CD4-positive, alpha-beta T cell (primary cell): ENCODE measurements at regions not wholly inside any gene's neighbourhood (a gene's known extent, or its start where the extent isn't known, plus 50 kb on each side); places are given as distances from the start of the nearest gene placed in this dataset.

Source experiments
- ATAC-seq: fragments of 200-7000 bp; cut with Tn5 transposase; one replicate; pipeline ENCODE4 v1.10.0; 2022; ENCODE audit warnings: mild to moderate bottlenecking; ENCODE audit not compliant: poor library complexity
- CTCF ChIA-PET: fragments of 350-600 bp; sonication (Branson Sonifier 250); formaldehyde crosslinking; loops from one replicate; lab custom pipeline; 2021; ENCODE audit warnings: antibody characterized with exemption, inconsistent platforms; lab: Charles Lee
- POLR2A ChIA-PET: fragments of 350-600 bp; sonication (Branson Sonifier 250); formaldehyde crosslinking; loops from one replicate; lab custom pipeline; 2021; ENCODE audit warnings: antibody characterized with exemption, inconsistent platforms; lab: Charles Lee
- DNase-seq, 14 experiments: peaks; one replicate each; pipeline ENCODE4 v3.0.0-alpha.2; 2013 to 2020; ENCODE audit warnings: mixed read lengths in 2 of 14
- H3K27ac ChIP-seq, 2 donors: one replicate each; pipeline versions ENCODE4 v1.5.1 to v1.7.0; 2013; ENCODE audit warnings: low read length in 2 of 2, low read depth in 1 of 2, mild to moderate bottlenecking in 1 of 2
- H3K27me3 ChIP-seq, 2 experiments: 1 replicate in 1 of 2; 2 replicates in 1 of 2; pipeline versions ENCODE4 v1.6.1 to v1.7.0; 2013; ENCODE audit warnings: low read length in 2 of 2, control low read depth in 1 of 2, mild to moderate bottlenecking in 1 of 2, moderate library complexity in 1 of 2; ENCODE audit not compliant: insufficient read depth in 2 of 2, control insufficient read depth in 1 of 2
- H3K36me3 ChIP-seq: one replicate; pipeline ENCODE4 v1.6.1; 2013; ENCODE audit warnings: low read length, control low read depth; ENCODE audit not compliant: insufficient read depth
- H3K4me1 ChIP-seq: one replicate; pipeline ENCODE4 v1.6.1; 2013; ENCODE audit warnings: low read length, control low read depth; ENCODE audit not compliant: insufficient read depth
- H3K4me3 ChIP-seq: one replicate; pipeline ENCODE4 v1.5.1; 2013; ENCODE audit warnings: mild to moderate bottlenecking, low read length, moderate library complexity
- H3K9me3 ChIP-seq, 2 experiments: 1 replicate in 1 of 2; 2 replicates in 1 of 2; pipeline versions ENCODE4 v1.6.1 to v1.7.0; 2013; ENCODE audit warnings: low read length in 2 of 2, mild to moderate bottlenecking in 2 of 2, control low read depth in 1 of 2, moderate library complexity in 1 of 2; ENCODE audit not compliant: control insufficient read depth in 1 of 2, insufficient read depth in 1 of 2
- H3K27ac Mint-ChIP-seq: one replicate; pipeline ENCODE4 v1.8.0; 2020; ENCODE audit warnings: mixed read lengths
- H3K27me3 Mint-ChIP-seq: one replicate; pipeline ENCODE4 v1.8.0; 2021; ENCODE audit warnings: mixed read lengths
- H3K36me3 Mint-ChIP-seq: one replicate; pipeline ENCODE4 v1.8.0; 2021; ENCODE audit warnings: low read depth, mixed read lengths
- H3K4me1 Mint-ChIP-seq: one replicate; pipeline ENCODE4 v1.8.0; 2021; ENCODE audit warnings: low read depth, mixed read lengths
- H3K4me3 Mint-ChIP-seq: one replicate; pipeline ENCODE4 v1.8.0; 2020; ENCODE audit warnings: mild to moderate bottlenecking, mixed read lengths
- H3K9me3 Mint-ChIP-seq: one replicate; pipeline ENCODE4 v1.8.0; 2020; ENCODE audit warnings: mixed read lengths
- intact Hi-C, 2 experiments: fragments of 100-400 bp; cut with DNase I in 1 of 2; cut with micrococcal nuclease in 1 of 2; formaldehyde crosslinking; loops; one replicate each; pipeline versions ENCODE4 v1.15.1 to v1.9.0; 2023 to 2025; cut with DNase I, micrococcal nuclease
- TF ChIP-seq, protein P1 (sequence below): fragments of 200-600 bp; IDR thresholded peaks from one replicate; pipeline ENCODE4 v1.8.0; 2022; ENCODE audit warnings: antibody characterized with exemption, mild to moderate bottlenecking

DNA sequence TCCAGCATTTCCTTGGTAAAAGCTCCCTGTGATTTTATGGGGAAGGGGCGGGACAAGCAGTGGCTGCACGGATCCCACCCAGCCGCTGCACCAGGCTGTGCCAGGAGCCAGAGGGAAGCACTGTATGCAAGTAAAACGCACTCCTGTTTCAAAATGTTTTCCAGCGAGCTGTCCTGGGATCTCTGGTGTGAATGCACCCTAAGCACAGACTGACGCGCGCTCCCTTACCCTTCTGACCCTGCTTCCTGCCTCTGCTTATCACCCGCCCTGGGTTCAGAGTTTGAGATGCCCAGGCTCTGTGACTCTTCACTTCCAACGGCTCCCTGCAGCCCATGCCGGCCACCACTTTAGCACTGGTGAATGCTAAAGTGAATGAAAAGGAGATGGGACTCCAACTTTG, 131.2 kb downstream of the RHOU start:
- POLR2A ChIA-PET = no interaction called here
- DNase-seq = no peak
- CTCF ChIA-PET = no interaction called here
- H3K9me3 ChIP-seq = no peaks in the 10 kb centered on the region
- Mint-ChIP-seq H3K27me3 (no peaks in the 10 kb centered on the region), H3K36me3 (no peaks in the 10 kb centered on the region), H3K4me3 (no peak overlapping the region), H3K9me3 (no peaks in the 10 kb centered on the region), H3K27ac (no peak overlapping the region), H3K4me1 (peaks cover 43% of the 10 kb centered on the region)
- no peak overlapping the region for H3K27ac ChIP-seq
- H3K27me3 ChIP-seq = no peaks in the 10 kb centered on the region
- H3K36me3 ChIP-seq = no peaks in the 10 kb centered on the region
- intact Hi-C loops = no loop called here
- H3K4me1 ChIP-seq = peaks cover 19% of the 10 kb centered on the region
- no peak for ATAC-seq
- H3K4me3 ChIP-seq = no peak overlapping the region
- TF ChIP-seq, protein P1, sequence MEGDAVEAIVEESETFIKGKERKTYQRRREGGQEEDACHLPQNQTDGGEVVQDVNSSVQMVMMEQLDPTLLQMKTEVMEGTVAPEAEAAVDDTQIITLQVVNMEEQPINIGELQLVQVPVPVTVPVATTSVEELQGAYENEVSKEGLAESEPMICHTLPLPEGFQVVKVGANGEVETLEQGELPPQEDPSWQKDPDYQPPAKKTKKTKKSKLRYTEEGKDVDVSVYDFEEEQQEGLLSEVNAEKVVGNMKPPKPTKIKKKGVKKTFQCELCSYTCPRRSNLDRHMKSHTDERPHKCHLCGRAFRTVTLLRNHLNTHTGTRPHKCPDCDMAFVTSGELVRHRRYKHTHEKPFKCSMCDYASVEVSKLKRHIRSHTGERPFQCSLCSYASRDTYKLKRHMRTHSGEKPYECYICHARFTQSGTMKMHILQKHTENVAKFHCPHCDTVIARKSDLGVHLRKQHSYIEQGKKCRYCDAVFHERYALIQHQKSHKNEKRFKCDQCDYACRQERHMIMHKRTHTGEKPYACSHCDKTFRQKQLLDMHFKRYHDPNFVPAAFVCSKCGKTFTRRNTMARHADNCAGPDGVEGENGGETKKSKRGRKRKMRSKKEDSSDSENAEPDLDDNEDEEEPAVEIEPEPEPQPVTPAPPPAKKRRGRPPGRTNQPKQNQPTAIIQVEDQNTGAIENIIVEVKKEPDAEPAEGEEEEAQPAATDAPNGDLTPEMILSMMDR = no peak

DNA sequence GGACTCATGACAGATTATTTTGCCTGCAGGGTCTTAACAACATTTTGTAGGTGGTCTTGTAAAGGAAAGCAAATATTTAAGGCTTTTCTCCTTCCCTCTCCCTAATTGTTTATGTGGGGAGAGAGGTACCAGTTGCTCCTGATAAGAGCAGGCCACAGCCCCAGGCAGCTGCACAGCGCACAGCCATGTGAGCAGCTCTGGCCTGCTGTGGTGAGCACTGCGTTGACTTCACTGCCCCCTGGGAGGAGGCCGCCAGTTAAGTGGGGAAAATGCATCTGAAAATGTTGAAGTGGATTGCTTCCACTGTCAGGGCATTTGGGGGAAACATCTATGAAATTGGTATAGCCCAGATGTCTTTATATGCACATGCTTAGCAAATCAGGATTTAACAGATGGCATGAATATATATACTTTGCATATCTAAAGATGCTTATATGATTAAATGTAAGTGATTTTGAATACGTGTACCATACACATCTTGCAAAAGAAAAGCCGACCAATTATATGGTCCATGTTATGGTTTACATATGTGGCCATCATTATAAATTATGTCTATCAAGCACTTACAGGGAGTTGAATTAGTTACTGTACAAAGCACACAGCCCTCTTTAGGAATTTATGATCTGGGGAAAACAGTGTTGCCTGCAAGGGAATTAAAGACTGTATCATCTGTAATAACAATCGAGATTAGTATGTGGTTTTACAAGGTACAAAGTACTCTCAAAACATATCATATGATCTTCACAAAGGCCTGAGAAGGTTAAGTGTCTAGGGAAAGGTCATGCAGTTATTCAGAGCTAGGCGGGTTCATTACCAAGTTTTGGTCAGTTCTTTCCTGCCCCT, 132.1 kb downstream of the RHOU start:
- Histone ChIP-seq H3K9me3 (no peaks in the 10 kb centered on the region), H3K36me3 (no peaks in the 10 kb centered on the region), H3K27me3 (no peaks in the 10 kb centered on the region), H3K4me3 (no peak overlapping the region), H3K4me1 (peaks cover 17% of the 10 kb centered on the region), H3K27ac (no peak overlapping the region)
- H3K27me3 Mint-ChIP-seq = no peaks in the 10 kb centered on the region
- H3K27ac Mint-ChIP-seq = no peak overlapping the region
- POLR2A ChIA-PET = no interaction called here
- ATAC-seq (no peak), DNase-seq (no peak)
- TF ChIP-seq, protein P1 = no peak
- H3K4me1 Mint-ChIP-seq = peaks cover 36% of the 10 kb centered on the region
- no peaks in the 10 kb centered on the region for H3K9me3 Mint-ChIP-seq
- CTCF ChIA-PET = no interaction called here
- H3K36me3 Mint-ChIP-seq = no peaks in the 10 kb centered on the region
- intact Hi-C loops = no loop called here
- H3K4me3 Mint-ChIP-seq = no peak overlapping the region

DNA sequence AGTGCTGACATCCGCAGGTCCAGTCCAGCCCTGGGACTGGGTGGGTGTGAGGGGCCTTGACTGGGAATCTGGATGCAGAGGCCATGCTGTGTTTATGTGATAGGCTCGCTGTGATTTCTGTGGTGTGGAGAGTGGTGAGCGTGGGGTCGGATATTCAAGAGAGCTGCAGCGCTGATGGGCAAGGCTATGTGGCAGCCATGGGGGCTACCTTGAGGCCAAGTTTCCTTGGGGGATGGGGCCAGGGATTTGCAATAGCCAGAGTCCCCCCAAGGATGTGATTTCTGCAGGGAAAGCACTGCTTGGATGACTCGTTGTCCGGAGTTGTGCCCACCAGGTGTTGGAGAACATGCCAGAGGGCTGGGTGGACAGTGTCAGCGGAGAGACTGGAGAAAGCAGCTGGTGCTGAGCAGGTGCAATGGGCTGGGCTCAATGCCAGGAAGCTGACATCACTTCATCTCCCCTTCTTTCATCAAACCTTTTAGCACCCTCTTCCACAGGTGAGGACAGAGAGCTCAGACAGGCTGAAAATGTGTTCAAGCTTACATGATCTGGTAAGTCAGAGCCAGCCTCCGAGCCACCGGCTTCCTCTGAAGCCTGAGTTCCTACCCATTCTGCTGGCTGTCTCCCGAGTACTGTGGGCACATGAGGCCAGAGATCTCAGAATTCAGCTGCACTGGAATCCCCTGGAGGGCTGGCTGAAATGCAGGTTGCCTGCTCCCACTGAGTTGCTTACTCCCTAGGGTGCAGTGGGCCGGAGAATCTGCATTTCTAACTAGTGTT, 132.9 kb downstream of the RHOU start:
- no peak for DNase-seq
- H3K36me3 ChIP-seq = no peaks in the 10 kb centered on the region
- H3K9me3 Mint-ChIP-seq = no peaks in the 10 kb centered on the region
- ATAC-seq = no peak
- no peaks in the 10 kb centered on the region for H3K36me3 Mint-ChIP-seq
- intact Hi-C loops = no loop called here
- H3K4me1 Mint-ChIP-seq = peaks cover 33% of the 10 kb centered on the region
- no peaks in the 10 kb centered on the region for H3K27me3 ChIP-seq
- TF ChIP-seq, protein P1 = no peak
- H3K27ac ChIP-seq = no peak overlapping the region
- CTCF ChIA-PET = no interaction called here
- no peaks in the 10 kb centered on the region for H3K9me3 ChIP-seq
- no peak overlapping the region for H3K4me3 ChIP-seq
- H3K4me3 Mint-ChIP-seq = no peak overlapping the region
- H3K4me1 ChIP-seq = peaks cover 16% of the 10 kb centered on the region
- no peak overlapping the region for H3K27ac Mint-ChIP-seq
- no peaks in the 10 kb centered on the region for H3K27me3 Mint-ChIP-seq
- POLR2A ChIA-PET = no interaction called here
